Islet of Langerhans (tissue), 1 donor: ENCODE measurements at regions not wholly inside any gene's neighbourhood (a gene's known extent, or its start where the extent isn't known, plus 50 kb on each side); places are given as distances from the start of the nearest gene placed in this dataset.
"Not testable (repeated sequence)": the region's sequence is repeated elsewhere in the genome, so short reads cannot be mapped to it uniquely, and the experiment has no call there.

ENCODE experiments used
- FAIRE-seq: peaks from one replicate; lab custom pipeline; 2011; peaks lifted over from hg19 to GRCh38; lab: Jason Lieb, UNC

- FAIRE-seq: no peak
Observed at GRCh38 chr6:43934803-43935602, 165.0 kb downstream of the VEGFA start.

GRCh38 chr6:43934183-43934802, 164.3 kb downstream of the VEGFA start:
- FAIRE-seq: no peak

GRCh38 chr6:43933148-43933885, 163.3 kb downstream of the VEGFA start:
- FAIRE-seq: no peak

- no peak for FAIRE-seq
Observed at GRCh38 chr6:43932259-43933147, 162.5 kb downstream of the VEGFA start.

- no peak for FAIRE-seq
Observed at GRCh38 chr6:43931201-43931600, 161.2 kb downstream of the VEGFA start.

- no peak for FAIRE-seq
Observed at GRCh38 chr6:43930440-43931154, 160.6 kb downstream of the VEGFA start.

- no peak for FAIRE-seq
Observed at GRCh38 chr6:43929511-43929910, 159.5 kb downstream of the VEGFA start.

GRCh38 chr6:43927532-43928210, 157.7 kb downstream of the VEGFA start:
- FAIRE-seq: no peak

GRCh38 chr6:43926634-43927531, 156.9 kb downstream of the VEGFA start:
- no peak for FAIRE-seq

- not testable (repeated sequence) for FAIRE-seq
Observed at GRCh38 chr6:43925636-43926139, 155.7 kb downstream of the VEGFA start.

GRCh38 chr6:43924222-43924702, 154.3 kb downstream of the VEGFA start:
- FAIRE-seq: no peak

GRCh38 chr6:43923376-43924221, 153.6 kb downstream of the VEGFA start:
- no peak for FAIRE-seq

GRCh38 chr6:43922426-43923375, 152.7 kb downstream of the VEGFA start:
- FAIRE-seq: no peak

- FAIRE-seq: no peak
Observed at GRCh38 chr6:43921548-43922425, 151.8 kb downstream of the VEGFA start.

- FAIRE-seq: no peak
Observed at GRCh38 chr6:43921039-43921438, 151.0 kb downstream of the VEGFA start.

GRCh38 chr6:43919774-43920173, 149.8 kb downstream of the VEGFA start:
- no peak for FAIRE-seq
